ENCODE measurements at regions not wholly inside any gene's neighbourhood (a gene's known extent, or its start where the extent isn't known, plus 50 kb on each side); places are given as distances from the start of the nearest gene placed in this dataset.

DNA sequence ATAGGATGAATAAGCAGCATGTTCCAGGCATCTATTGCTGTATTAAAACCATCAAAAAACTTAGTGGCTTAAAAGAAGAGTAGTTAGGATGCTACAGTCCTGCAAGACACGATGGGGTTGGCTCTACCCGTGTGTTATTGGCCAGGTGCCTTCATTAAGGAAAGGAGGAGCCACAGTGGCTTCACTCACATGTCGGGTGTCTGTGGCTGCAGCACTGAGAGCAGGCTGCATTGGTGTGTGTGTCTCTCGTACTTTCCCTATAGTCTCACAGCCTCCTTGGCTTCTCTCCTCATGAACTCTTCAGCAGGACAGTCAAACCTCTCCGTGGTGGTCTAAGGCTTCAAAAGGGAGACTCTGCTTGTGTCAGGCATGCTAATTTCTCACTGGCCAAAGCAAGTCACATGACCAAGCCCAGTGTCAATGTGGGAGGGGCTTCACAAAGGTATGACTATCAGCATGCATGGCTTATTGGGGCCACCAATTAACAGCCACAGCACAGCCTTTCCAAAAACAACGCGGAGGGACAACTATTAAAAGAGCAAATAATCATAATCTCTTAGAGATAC lies 402.8 kb downstream of the KIF16B start:
- H3K27me3 ChIP-seq (replicated peaks; ENCODE audit: control insufficient read depth, insufficient read depth, low read length), result no peaks in the 10 kb centered on the region
- no peak overlapping the region for H3K4me3 ChIP-seq (replicated peaks; ENCODE audit: low read depth, low read length)
- no peak for DNase-seq (ENCODE audit: extremely low read depth, insufficient read length)
- no peaks in the 10 kb centered on the region for H3K36me3 ChIP-seq (ENCODE audit: control insufficient read depth, insufficient read depth, low read length)
- TF ChIP-seq, protein P1, sequence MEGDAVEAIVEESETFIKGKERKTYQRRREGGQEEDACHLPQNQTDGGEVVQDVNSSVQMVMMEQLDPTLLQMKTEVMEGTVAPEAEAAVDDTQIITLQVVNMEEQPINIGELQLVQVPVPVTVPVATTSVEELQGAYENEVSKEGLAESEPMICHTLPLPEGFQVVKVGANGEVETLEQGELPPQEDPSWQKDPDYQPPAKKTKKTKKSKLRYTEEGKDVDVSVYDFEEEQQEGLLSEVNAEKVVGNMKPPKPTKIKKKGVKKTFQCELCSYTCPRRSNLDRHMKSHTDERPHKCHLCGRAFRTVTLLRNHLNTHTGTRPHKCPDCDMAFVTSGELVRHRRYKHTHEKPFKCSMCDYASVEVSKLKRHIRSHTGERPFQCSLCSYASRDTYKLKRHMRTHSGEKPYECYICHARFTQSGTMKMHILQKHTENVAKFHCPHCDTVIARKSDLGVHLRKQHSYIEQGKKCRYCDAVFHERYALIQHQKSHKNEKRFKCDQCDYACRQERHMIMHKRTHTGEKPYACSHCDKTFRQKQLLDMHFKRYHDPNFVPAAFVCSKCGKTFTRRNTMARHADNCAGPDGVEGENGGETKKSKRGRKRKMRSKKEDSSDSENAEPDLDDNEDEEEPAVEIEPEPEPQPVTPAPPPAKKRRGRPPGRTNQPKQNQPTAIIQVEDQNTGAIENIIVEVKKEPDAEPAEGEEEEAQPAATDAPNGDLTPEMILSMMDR (IDR thresholded peaks at IDR 0.05; ENCODE audit: insufficient read depth, low read length, poor library complexity, severe bottlenecking), result no peak

GRCh38 chr20:16167423-16168130 lies 405.7 kb downstream of the KIF16B start:
- DNase-seq (ENCODE audit: extremely low read depth, insufficient read length), result no peak
- TF ChIP-seq, protein P1 (IDR thresholded peaks at IDR 0.05; ENCODE audit: insufficient read depth, low read length, poor library complexity, severe bottlenecking), result no peak
- no peaks in the 10 kb centered on the region for H3K36me3 ChIP-seq (ENCODE audit: control insufficient read depth, insufficient read depth, low read length)
- H3K27me3 ChIP-seq (replicated peaks; ENCODE audit: control insufficient read depth, insufficient read depth, low read length), result no peaks in the 10 kb centered on the region
- H3K4me3 ChIP-seq (replicated peaks; ENCODE audit: low read depth, low read length), result no peak overlapping the region

- Histone ChIP-seq H3K4me3 (replicated peaks; ENCODE audit: low read depth, low read length) (no peak overlapping the region), H3K27me3 (replicated peaks; ENCODE audit: control insufficient read depth, insufficient read depth, low read length) (no peaks in the 10 kb centered on the region), H3K36me3 (ENCODE audit: control insufficient read depth, insufficient read depth, low read length) (no peaks in the 10 kb centered on the region)
- no peak for DNase-seq (ENCODE audit: extremely low read depth, insufficient read length)
- TF ChIP-seq, protein P1 (IDR thresholded peaks at IDR 0.05; ENCODE audit: insufficient read depth, low read length, poor library complexity, severe bottlenecking), result no peak
Observed at GRCh38 chr20:16166737-16167136, 406.5 kb downstream of the KIF16B start.

GRCh38 chr20:16158976-16159286 lies 414.3 kb downstream of the KIF16B start:
- Histone ChIP-seq H3K4me3 (replicated peaks; ENCODE audit: low read depth, low read length) (no peak overlapping the region), H3K36me3 (ENCODE audit: control insufficient read depth, insufficient read depth, low read length) (no peaks in the 10 kb centered on the region), H3K27me3 (replicated peaks; ENCODE audit: control insufficient read depth, insufficient read depth, low read length) (no peaks in the 10 kb centered on the region)
- peak; percentile 0 for DNase-seq (ENCODE audit: extremely low read depth, insufficient read length)
- TF ChIP-seq, protein P1 (IDR thresholded peaks at IDR 0.05; ENCODE audit: insufficient read depth, low read length, poor library complexity, severe bottlenecking), result no peak

DNA sequence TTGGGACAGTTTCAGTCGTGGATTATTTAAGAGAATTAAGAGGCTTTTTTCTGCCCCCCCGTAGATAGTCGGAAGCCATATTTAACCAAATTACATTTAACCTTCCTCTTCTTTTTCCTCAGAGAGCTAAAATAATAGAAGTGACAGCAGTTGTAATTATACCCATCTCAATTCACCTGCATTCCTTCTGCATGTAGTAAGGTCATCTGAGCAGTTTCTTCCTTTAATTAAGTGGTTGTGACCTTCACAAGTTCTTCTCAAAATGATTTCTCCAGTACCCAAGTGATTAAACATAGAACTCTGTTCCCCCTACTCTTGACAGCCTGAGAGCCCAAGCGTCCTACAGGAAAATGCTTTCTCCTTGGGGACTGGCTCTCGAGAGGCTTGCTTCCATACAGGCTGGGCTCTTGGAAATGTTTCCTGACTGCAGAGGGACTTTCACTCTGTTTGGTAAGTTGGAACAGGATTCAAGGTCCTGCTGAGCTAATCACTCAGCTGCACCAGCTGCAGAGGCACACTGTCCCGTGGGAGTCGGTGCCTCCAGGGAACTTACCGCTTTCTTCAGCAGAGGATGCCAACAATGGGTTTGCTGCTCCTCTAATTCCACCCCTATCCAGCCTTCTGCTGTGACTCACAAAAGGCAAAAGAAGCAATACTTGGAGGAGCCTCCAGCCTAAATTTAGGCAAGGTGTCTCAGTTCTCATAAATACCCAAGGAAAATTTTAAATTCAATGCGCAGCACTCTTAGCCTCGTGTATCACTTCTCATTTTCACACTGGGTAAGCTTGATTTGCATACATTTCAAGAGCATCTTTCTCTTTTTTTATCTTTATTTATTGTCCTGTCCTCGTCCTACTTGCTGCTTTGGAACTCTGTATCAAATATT lies 414.9 kb downstream of the KIF16B start:
- peak; percentile 15 for DNase-seq (ENCODE audit: extremely low read depth, insufficient read length)
- H3K27me3 ChIP-seq (replicated peaks; ENCODE audit: control insufficient read depth, insufficient read depth, low read length), result no peaks in the 10 kb centered on the region
- H3K4me3 ChIP-seq (replicated peaks; ENCODE audit: low read depth, low read length), result no peak overlapping the region
- TF ChIP-seq, protein P1 (IDR thresholded peaks at IDR 0.05; ENCODE audit: insufficient read depth, low read length, poor library complexity, severe bottlenecking), result no peak
- no peaks in the 10 kb centered on the region for H3K36me3 ChIP-seq (ENCODE audit: control insufficient read depth, insufficient read depth, low read length)
